NCI-H748 treated with DMSO at 0.1 percent for 48 hours (cell line): ENCODE measurements at regions not wholly inside any gene's neighbourhood (a gene's known extent, or its start where the extent isn't known, plus 50 kb on each side); places are given as distances from the start of the nearest gene placed in this dataset.

Experiments
- DNase-seq: peaks from one replicate; lab custom pipeline; 2025; lab: John Stamatoyannopoulos, UW

- DNase-seq: no peak
These were observed 672.3 kb downstream of the UTRN start for GRCh38 chr6:144957236-144957937.

DNA sequence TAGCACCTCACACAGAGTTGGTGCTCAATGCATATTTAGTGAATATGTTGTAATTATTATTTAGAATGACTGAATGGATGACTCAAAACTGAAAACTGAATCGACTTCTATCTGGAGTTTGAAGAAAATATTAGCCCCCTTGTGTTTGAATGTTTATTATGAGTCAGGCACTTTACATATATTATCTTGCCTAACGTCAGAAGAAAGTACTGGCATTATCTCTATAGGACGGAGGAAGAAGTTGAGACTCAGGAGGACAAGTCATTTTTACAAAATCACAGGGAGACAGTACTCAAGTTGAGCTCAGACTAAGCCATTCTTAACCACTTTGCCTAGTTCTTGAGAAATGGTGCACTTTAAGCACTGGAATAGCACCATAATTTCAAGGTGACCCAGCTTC, 684.0 kb downstream of the UTRN start:
- DNase-seq: no peak

DNA sequence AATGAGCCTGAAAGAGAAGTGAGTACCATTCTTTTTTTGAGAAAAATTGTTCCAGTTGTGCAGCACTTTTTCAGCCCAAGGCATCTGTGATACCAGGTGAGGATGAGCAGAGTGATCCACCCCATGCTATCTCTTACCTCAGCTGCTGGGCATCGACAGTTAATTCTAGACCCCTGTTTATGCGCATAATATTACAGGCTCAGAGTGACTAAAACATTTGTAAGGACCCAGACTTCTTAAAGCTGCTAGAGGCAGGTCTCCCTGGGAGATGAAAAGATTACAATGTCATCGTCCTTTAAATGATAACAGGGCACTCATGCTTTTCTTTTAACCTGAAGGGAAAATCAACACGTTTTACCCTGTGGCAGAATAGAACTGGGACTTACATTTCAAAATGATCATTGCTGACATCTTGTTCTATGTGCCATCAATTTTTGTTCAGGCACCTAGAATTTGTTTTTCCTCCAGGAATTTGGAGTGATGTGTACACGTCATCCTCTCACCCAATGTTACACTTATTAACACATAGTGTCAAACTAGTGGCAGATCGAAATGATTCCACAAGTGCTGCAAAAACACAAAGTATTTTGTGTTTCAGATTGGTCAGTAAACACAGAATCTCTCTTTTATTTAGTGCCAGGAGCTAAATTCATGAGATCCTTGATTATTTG, 684.6 kb downstream of the UTRN start:
- DNase-seq: no peak

DNA sequence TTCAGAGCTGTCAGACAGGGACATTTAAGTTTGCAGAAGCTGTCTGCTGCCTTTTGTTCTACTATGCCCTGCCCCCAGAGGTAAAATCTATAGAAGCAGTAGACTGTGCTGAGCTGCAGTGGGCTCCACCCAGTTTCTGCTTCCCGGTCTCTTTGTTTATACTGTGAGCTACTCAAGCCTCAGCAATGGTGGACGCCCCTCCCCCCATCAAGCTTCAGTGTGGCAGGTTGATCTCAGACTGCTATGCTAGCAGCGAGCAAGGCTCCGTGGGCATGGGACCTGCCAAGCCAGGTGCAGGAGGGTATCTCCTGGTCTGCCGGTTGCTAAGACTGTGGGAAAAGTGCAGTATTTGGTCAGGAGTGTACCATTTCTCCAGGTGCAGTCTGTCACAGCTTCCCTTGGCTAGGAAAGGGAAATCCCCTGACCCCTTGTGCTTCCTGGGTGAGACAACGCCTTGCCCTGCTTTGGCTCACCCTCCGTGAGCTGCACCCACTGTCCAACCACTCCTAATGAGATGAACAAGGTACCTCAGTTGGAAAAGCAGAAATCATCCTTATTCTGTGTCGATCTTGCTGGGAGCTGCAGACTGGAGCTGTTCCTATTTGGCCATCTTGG, 692.2 kb downstream of the UTRN start:
- DNase-seq: peak; percentile 86

DNA sequence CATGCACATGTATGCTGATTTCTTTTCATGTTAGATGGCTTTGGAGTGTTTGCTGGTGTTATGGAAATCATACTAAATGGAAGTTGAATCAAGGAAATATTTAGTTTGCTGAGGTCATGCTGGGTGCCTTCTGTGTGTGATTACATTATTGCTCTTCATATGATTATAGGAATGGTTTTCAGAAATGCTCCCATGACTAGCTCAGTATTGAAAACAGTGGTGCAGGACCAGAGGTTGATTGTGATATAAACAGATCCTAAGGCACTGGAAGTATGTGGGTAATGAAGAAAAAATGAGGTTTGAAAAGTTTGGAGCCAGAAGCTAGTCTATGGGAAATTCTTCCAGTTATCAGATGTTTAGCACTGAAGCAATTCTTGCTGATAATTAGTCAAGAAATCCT, 693.1 kb downstream of the UTRN start:
- no peak for DNase-seq

GRCh38 chr6:144986271-144986670, 701.1 kb downstream of the UTRN start:
- no peak for DNase-seq

- no peak for DNase-seq
These were observed 704.4 kb downstream of the UTRN start for GRCh38 chr6:144989319-144990107.

DNA sequence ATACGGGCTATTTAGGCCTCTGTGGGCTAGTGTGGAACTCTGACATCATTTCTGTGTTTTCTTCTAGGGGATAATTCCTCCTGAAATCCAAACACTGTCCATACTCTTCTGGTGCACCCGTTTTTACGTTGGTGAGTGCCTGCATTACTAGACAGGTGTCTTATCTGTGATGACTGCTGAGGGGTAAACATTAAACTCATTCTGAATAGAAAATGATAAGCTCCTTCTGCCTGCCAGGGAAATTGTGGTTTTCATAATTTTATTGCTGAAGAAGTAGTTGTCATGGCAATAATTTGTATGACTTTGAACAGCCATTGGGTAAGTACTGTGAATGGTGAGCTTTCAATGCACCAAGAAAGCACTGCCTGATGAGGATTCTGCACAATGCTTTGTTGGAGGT, 705.6 kb downstream of the UTRN start:
- no peak for DNase-seq

DNA sequence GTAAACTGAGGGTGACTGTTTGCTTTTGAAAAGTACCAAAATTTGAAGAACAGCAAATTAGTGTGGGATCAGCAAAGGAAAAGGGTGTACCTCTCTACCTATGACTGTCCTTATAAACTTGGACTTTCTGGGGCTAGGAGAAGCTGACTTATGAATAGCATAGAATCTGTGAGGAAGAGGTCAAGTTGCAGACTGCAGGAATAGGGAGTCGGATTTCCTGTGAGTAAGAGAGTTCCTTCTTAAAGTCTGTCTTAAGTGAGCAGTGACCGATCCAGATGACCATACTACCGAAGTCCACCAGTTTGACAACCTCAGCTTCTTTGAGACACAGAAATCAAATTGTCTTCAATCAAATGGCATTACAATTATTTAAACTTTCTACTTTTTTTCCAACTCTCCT, 708.7 kb downstream of the UTRN start:
- no peak for DNase-seq

- no peak for DNase-seq
These were observed 712.9 kb downstream of the UTRN start for GRCh38 chr6:144997996-144998395.

GRCh38 chr6:144999127-144999526, 714.0 kb downstream of the UTRN start:
- no peak for DNase-seq

DNA sequence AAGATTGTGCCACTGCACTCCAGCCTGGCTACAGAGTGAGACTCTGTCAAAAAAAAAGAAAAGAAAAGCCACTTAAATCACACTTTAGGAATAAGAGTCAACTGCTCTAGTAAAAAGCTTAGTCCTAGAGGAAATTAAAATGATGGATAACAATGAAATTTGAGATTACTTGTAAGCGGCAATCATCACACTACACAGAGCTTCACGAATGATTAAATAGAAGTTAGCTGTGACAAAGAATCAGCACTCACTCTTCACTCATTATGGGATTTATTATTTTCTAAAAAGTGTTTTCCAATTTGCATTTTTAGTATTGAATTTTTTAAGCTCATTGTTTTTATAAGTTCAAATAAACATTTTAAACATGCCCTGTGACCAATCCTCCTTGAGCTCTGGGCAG, 718.0 kb downstream of the UTRN start:
- no peak for DNase-seq

DNA sequence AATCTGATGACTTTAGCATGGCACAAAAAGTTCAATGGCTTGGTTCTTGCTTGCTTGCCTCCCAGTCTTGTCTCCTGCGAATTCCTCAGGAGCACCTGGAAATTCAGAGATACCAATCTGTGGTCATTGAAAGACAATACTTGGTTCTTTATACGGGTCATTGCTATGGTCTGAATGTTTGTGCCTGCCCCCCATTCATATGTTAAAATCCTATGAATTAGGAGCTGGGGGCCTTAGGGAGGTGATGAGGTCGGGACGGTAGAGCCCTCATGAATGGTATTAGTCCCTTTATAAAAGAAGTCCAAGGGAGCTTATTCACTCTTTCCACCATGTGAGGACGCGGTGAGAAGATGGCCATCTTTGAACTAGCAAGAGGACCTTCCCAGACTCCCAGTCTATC, 721.8 kb downstream of the UTRN start:
- DNase-seq: no peak

DNA sequence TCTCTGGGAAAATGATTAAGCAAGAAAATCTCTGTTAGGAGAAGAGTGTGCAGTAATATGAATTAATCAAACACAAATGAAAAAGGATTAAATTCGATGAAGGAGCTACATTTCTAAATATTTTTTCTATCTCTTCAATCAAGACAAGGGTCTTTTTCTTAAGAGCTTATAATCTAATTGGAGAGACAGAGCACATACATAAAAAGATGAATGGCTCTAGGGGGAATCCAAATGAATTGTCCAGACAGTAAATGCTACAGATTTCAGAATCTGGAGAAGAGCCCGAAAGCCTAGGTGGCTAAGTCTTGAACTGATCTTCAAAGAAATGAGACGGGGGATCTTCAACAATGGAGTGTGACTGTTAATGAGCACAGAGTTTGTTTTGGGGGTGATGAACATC, 723.6 kb downstream of the UTRN start:
- DNase-seq: no peak

- DNase-seq: no peak
These were observed 724.6 kb downstream of the UTRN start for GRCh38 chr6:145009711-145010110.

DNA sequence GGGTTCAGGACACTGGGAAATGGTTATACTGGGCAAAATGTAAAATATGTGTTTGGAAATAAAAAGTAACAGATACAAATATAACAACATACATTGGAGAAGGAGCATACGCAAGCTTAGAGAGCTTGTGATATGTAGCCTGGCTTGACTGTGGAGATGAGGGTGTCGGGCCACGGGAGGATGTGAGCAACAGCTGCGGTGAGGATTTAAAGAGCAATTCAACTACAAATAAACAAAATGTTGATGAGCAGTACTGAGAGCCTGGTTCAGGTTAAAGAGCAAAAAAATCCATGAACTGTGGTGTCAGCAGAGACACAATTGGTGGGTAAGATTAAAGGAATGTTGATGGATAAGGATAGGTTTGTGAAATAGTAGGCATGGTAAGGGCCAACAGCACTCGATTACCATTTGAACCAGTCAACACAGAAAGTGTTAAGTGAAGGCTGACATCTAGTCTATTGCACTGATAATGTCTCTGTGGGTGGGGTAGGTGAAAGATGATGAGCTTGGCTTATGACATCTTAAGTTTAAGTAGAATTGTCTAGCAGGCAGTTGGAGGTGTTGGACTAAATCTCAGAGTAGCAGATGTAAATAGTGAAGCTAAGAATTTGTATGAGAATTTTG, 723.2 kb downstream of the EPM2A start:
- DNase-seq: no peak

GRCh38 chr6:145015739-145016558, 719.4 kb downstream of the EPM2A start:
- DNase-seq: no peak

- DNase-seq: no peak
These were observed 718.3 kb downstream of the EPM2A start for GRCh38 chr6:145017051-145017450.

GRCh38 chr6:145017516-145017915, 717.8 kb downstream of the EPM2A start:
- no peak for DNase-seq

DNA sequence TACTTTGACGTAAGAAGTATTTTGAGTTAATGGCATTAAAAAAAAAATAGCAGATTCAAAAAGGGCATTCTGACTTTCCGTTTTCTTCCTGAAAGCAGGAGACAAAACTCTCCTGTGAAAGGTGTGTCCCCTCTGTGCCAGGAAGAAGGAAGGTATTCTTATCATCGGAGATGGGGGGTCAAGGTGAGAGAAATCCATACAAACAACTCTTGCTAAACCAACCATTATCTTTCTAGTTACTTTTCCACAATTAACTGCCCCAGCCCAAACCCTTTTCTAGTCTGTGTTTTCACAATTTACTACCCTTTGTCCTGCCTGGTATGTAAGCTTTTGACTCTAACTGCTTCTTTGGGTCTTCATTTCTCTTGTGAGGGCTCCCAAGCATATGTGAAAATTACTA, 717.3 kb downstream of the EPM2A start:
- DNase-seq: no peak

DNA sequence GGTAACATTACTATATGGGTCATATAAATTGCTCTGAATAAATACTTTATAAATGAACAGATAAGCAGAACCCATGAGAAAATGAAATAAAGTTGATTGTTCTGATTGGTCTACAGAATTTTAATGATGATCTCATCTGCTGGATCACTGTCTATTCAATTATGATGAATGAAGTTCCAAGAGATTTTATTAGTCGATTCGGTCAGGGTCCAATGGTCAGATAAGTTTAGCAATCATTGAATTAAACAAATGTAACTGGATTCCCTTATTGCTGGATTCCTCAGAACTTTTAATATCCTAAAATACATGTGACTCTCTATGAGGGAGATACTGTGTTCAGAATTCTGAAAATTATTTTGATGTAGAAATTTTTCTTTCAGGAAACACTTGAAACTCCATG, 715.2 kb downstream of the EPM2A start:
- DNase-seq: no peak
